OCI-LY3 (cell line): ENCODE measurements at regions not wholly inside any gene's neighbourhood (a gene's known extent, or its start where the extent isn't known, plus 50 kb on each side); places are given as distances from the start of the nearest gene placed in this dataset.
A peak's percentile ranks its signal among the peaks of the same experiment; 100 is the strongest.

ENCODE experiments used
- H2AFZ ChIP-seq: fragments of 200-600, 300-600 bp; shearing (Covaris generic); 2 replicates; pipeline ENCODE4 v1.6.0; 2014; ENCODE audit warnings: antibody characterized with exemption, low read depth, low read length
- H3K27ac ChIP-seq: fragments of 200-600, 300-600 bp; sonication (generic); 2 replicates; pipeline ENCODE4 v1.5.1; 2014; ENCODE audit warnings: mild to moderate bottlenecking, low read length, moderate library complexity, mixed read lengths
- H3K27me3 ChIP-seq: fragments of 200-600, 300-600 bp; sonication (generic); 2 replicates; pipeline ENCODE4 v1.6.1; 2014; ENCODE audit warnings: low read depth, low read length, mixed read lengths
- H3K36me3 ChIP-seq: fragments of 200-600, 300-600 bp; sonication (generic); replicated peaks from 2 replicates; pipeline ENCODE3; 2014; ENCODE audit warnings: low read depth, low read length, mixed read lengths
- H3K4me1 ChIP-seq: fragments of 300-600, 200-600 bp; sonication (generic); 2 replicates; pipeline ENCODE4 v1.6.1; 2014; ENCODE audit warnings: low read length, mixed read lengths
- H3K4me2 ChIP-seq: fragments of 200-600, 300-600 bp; sonication (generic); 2 replicates; pipeline ENCODE4 v1.6.1; 2014; ENCODE audit warnings: low read length, mixed read lengths
- H3K4me3 ChIP-seq: fragments of 300-600, 200-600 bp; sonication (generic); 2 replicates; pipeline ENCODE4 v1.5.1; 2014; ENCODE audit warnings: antibody characterized with exemption, mild to moderate bottlenecking, low read length, moderate library complexity
- H3K79me2 ChIP-seq: fragments of 300-600, 200-600 bp; shearing (Covaris generic); 2 replicates; pipeline ENCODE4 v1.6.1; 2014; ENCODE audit warnings: mild to moderate bottlenecking, low read length, mixed read lengths
- H3K9ac ChIP-seq: fragments of 300-600, 200-600 bp; shearing (Covaris generic); 2 replicates; pipeline ENCODE4 v1.6.0; 2014; ENCODE audit warnings: mild to moderate bottlenecking, low read length, moderate library complexity
- H3K9me3 ChIP-seq: fragments of 200-600, 300-600 bp; shearing (Covaris generic); 2 replicates; pipeline ENCODE4 v1.6.1; 2014; ENCODE audit warnings: low read length, mixed read lengths; ENCODE audit not compliant: insufficient read depth
- H4K20me1 ChIP-seq: fragments of 200-600, 300-600 bp; sonication (generic); 2 replicates; pipeline ENCODE4 v1.6.1; 2016; ENCODE audit warnings: low read length, mixed read lengths; ENCODE audit not compliant: insufficient read depth
- EZH2phosphoT487 ChIP-seq: fragments of 200-600 bp; shearing (Covaris generic); IDR thresholded peaks from 2 replicates; pipeline ENCODE4 v1.6.1; 2018; ENCODE audit warnings: antibody characterized with exemption, mixed run types, low read depth
- TF ChIP-seq, protein P1 (sequence below): fragments of 200-600, 300-600 bp; sonication (generic); IDR thresholded peaks from 2 replicates; pipeline ENCODE4 v1.5.1; 2014; ENCODE audit warnings: antibody characterized with exemption, low read length, low read depth

DNA sequence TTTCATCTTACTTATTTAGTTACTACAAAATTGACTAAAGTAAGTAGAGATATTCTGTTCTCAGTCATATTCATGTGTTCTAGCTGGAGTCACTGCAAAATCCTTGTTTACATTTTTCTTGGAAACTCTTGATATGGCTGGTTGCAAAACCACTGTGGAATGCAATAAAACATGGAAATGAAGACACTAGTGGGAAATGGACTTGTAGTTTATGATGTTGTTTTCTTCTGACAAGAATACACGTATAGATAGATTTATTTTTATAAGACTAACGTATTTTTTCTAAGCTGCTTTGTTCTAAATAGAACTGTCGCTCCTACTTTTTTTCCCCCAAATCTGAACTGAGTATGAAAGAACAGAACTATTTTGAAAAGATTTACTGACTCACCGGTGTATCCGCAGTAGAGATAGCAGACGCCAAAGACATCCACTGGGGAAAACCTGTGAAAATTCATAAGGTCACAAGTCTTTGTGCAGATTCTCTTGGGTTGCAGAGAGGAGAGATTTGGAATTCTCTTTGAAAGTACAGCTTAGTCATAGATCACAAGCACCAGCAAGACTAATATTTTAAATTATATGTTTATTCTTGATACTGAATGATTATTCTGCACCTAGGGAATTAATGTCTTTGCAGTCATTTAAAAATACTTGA, 119.6 kb upstream of the TAF11L2 start:
- Histone ChIP-seq H3K9ac (no peak overlapping the region), H3K79me2 (no peaks in the 10 kb centered on the region), H3K27ac (no peak overlapping the region), H3K4me2 (no peak overlapping the region), H3K36me3 (no peaks in the 10 kb centered on the region), H2AFZ (no peak overlapping the region), H3K27me3 (no peaks in the 10 kb centered on the region), H3K4me3 (no peak overlapping the region), H3K9me3 (no peaks in the 10 kb centered on the region), H3K4me1 (peaks cover 20% of the 10 kb centered on the region), H4K20me1 (no peaks in the 10 kb centered on the region)
- TF ChIP-seq, protein P1, sequence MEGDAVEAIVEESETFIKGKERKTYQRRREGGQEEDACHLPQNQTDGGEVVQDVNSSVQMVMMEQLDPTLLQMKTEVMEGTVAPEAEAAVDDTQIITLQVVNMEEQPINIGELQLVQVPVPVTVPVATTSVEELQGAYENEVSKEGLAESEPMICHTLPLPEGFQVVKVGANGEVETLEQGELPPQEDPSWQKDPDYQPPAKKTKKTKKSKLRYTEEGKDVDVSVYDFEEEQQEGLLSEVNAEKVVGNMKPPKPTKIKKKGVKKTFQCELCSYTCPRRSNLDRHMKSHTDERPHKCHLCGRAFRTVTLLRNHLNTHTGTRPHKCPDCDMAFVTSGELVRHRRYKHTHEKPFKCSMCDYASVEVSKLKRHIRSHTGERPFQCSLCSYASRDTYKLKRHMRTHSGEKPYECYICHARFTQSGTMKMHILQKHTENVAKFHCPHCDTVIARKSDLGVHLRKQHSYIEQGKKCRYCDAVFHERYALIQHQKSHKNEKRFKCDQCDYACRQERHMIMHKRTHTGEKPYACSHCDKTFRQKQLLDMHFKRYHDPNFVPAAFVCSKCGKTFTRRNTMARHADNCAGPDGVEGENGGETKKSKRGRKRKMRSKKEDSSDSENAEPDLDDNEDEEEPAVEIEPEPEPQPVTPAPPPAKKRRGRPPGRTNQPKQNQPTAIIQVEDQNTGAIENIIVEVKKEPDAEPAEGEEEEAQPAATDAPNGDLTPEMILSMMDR: no peak
- no peak for TF ChIP-seq EZH2phosphoT487

- no peak overlapping the region for H3K4me2 ChIP-seq
These were observed 118.7 kb upstream of the TAF11L2 start for GRCh38 chr5:17379100-17379951.

DNA sequence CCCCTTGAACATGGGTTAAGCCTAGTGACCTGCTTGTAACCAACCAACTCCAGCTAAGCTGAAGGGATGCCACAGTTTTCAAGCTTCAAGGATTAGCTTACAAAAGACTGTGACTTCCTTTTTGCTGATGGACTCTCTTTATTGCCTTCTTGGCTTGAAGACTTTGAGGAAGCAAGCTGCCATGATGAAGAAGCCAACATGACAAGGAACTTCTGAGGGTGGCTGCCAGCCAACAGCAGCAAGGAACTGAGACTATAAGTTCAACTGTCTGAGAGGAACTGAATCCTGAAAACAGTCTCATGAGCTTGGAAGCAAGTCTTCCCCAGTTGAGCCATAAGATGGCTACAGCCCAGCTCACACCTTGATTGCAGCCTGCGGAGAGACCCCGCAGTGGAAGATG, 116.1 kb upstream of the TAF11L2 start:
- H3K4me1 ChIP-seq: peaks cover 13% of the 10 kb centered on the region
- H3K4me3 ChIP-seq: no peak overlapping the region
- no peaks in the 10 kb centered on the region for H4K20me1 ChIP-seq
- no peaks in the 10 kb centered on the region for H3K9me3 ChIP-seq
- no peaks in the 10 kb centered on the region for H3K36me3 ChIP-seq
- no peaks in the 10 kb centered on the region for H3K79me2 ChIP-seq
- H3K27ac ChIP-seq: no peak overlapping the region; the same call in 1 of the 2 replicates
- H3K27me3 ChIP-seq: no peaks in the 10 kb centered on the region
- H3K9ac ChIP-seq: no peak overlapping the region
- TF ChIP-seq, protein P1: no peak
- TF ChIP-seq EZH2phosphoT487: no peak
- no peak overlapping the region; the same call in 1 of the 2 replicates for H2AFZ ChIP-seq
- peak overlapping the region; percentile 22; the same call in 1 of the 2 replicates for H3K4me2 ChIP-seq

More at GRCh38 chr5:17379100-17379951, 118.7 kb upstream of the TAF11L2 start:
- Histone ChIP-seq H3K79me2 (no peaks in the 10 kb centered on the region), H2AFZ (no peak overlapping the region), H3K9ac (no peak overlapping the region), H3K4me3 (no peak overlapping the region), H3K9me3 (no peaks in the 10 kb centered on the region), H3K4me1 (peaks cover 13% of the 10 kb centered on the region), H3K27me3 (no peaks in the 10 kb centered on the region), H3K27ac (no peak overlapping the region), H4K20me1 (no peaks in the 10 kb centered on the region), H3K36me3 (no peaks in the 10 kb centered on the region)
- TF ChIP-seq EZH2phosphoT487: no peak
- TF ChIP-seq, protein P1: no peak

DNA sequence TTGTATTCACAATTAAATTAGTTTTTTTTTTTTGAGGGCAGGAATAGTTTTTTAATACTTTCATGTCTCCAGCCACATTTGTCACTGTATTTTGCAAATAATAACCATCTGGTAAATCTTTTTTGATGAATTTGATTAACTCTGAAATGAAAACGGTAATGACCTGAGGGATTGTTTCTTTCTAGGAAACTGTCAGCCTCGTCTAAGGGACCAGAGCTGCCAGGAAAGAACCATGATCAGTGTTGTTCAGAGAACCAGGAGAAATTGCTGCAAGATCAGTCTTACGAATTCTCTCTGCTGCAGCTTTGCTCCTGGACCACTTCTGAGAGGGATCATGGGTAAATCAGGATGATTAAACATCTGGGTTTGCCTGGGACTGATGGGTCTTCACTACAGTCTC, 114.5 kb upstream of the TAF11L2 start:
- H3K27me3 ChIP-seq: no peaks in the 10 kb centered on the region
- no peaks in the 10 kb centered on the region for H3K79me2 ChIP-seq
- H3K27ac ChIP-seq: no peak overlapping the region
- H4K20me1 ChIP-seq: no peaks in the 10 kb centered on the region
- no peaks in the 10 kb centered on the region for H3K9me3 ChIP-seq
- H3K4me2 ChIP-seq: no peak overlapping the region
- H3K9ac ChIP-seq: no peak overlapping the region
- peaks cover 13% of the 10 kb centered on the region for H3K4me1 ChIP-seq
- no peak overlapping the region for H3K4me3 ChIP-seq
- H2AFZ ChIP-seq: no peak overlapping the region
- H3K36me3 ChIP-seq: no peaks in the 10 kb centered on the region
- TF ChIP-seq, protein P1: no peak
- TF ChIP-seq EZH2phosphoT487: no peak
